ENCODE measurements at regions not wholly inside any gene's neighbourhood (a gene's known extent, or its start where the extent isn't known, plus 50 kb on each side); places are given as distances from the start of the nearest gene placed in this dataset.

- no peak for TF ChIP-seq CTCF (IDR thresholded peaks at IDR 0.05; ENCODE audit: insufficient read depth, low read depth, low read length)
- TF ChIP-seq EZH2 (IDR thresholded peaks at IDR 0.05; ENCODE audit: insufficient read depth, low read length), result no peak
These were observed 74.9 kb upstream of the APP start for GRCh38 chr21:26245428-26245827.
